CD4-positive, CD25-positive, alpha-beta regulatory T cell (primary cell): ENCODE measurements at regions not wholly inside any gene's neighbourhood (a gene's known extent, or its start where the extent isn't known, plus 50 kb on each side); places are given as distances from the start of the nearest gene placed in this dataset.

Experiments
- ATAC-seq, 2 donors: fragments of 150-1000 bp; cut with Tn5 transposase; one replicate each; pipeline ENCODE4 v1.10.0; 2021; ENCODE audit warnings: low read depth in 2 of 2, moderate number of reproducible peaks in 2 of 2, moderate library complexity in 1 of 2
- DNase-seq, 3 donors: peaks; one replicate each; pipeline versions ENCODE4 v3.0.0 to v3.0.0-alpha.2; 2012 to 2022; ENCODE audit warnings: mixed read lengths in 1 of 3
- H3K27ac ChIP-seq: one replicate; pipeline ENCODE4 v1.7.0; 2013; ENCODE audit warnings: mild to moderate bottlenecking, low read length; ENCODE audit not compliant: insufficient read depth, poor library complexity, severe bottlenecking
- H3K27me3 ChIP-seq: one replicate; pipeline ENCODE4 v1.7.0; 2013; ENCODE audit warnings: low read length; ENCODE audit not compliant: control insufficient read depth, insufficient read depth
- H3K36me3 ChIP-seq: one replicate; pipeline ENCODE4 v1.7.0; 2013; ENCODE audit warnings: mild to moderate bottlenecking, low read length, moderate library complexity; ENCODE audit not compliant: control insufficient read depth, insufficient read depth
- H3K4me1 ChIP-seq: 2 replicates; pipeline ENCODE4 v1.7.0; 2013; ENCODE audit warnings: mild to moderate bottlenecking, low read length; ENCODE audit not compliant: insufficient read depth, control insufficient read depth, poor library complexity, severe bottlenecking
- H3K4me3 ChIP-seq: one replicate; pipeline ENCODE4 v1.7.0; 2013; ENCODE audit warnings: low read depth, mild to moderate bottlenecking, low read length, moderate library complexity
- H3K9me3 ChIP-seq, 2 experiments: 1 replicate in 1 of 2; 2 replicates in 1 of 2; pipeline ENCODE4 v1.7.0; 2013; ENCODE audit warnings: low read length in 2 of 2, mild to moderate bottlenecking in 1 of 2, moderate library complexity in 1 of 2; ENCODE audit not compliant: control insufficient read depth in 2 of 2
- H3K27ac Mint-ChIP-seq, 3 donors: one replicate each; pipeline ENCODE4 v1.8.0; 2020 to 2022; ENCODE audit warnings: mild to moderate bottlenecking in 3 of 3, mixed read lengths in 3 of 3, moderate library complexity in 2 of 3
- H3K27me3 Mint-ChIP-seq: one replicate; pipeline ENCODE4 v1.8.0; 2022; ENCODE audit warnings: mild to moderate bottlenecking, mixed read lengths
- H3K36me3 Mint-ChIP-seq: one replicate; pipeline ENCODE4 v1.8.0; 2020; ENCODE audit warnings: mixed read lengths
- H3K4me1 Mint-ChIP-seq, 4 donors: one replicate each; pipeline ENCODE4 v1.8.0; 2020 to 2022; ENCODE audit warnings: mixed read lengths in 4 of 4, mild to moderate bottlenecking in 1 of 4
- H3K4me3 Mint-ChIP-seq, 4 donors: one replicate each; pipeline ENCODE4 v1.8.0; 2020 to 2022; ENCODE audit warnings: mild to moderate bottlenecking in 4 of 4, mixed read lengths in 4 of 4, moderate library complexity in 3 of 4
- H3K9me3 Mint-ChIP-seq, 7 donors: one replicate each; pipeline ENCODE4 v1.8.0; 2020 to 2022; ENCODE audit warnings: mixed read lengths in 7 of 7, mild to moderate bottlenecking in 3 of 7, moderate library complexity in 2 of 7

- Histone ChIP-seq H3K27me3 (no peaks in the 10 kb centered on the region), H3K9me3 (no peaks in the 10 kb centered on the region), H3K4me1 (no peaks in the 10 kb centered on the region), H3K36me3 (no peaks in the 10 kb centered on the region), H3K4me3 (no peak overlapping the region), H3K27ac (no peak overlapping the region)
- Mint-ChIP-seq H3K4me1 (no peaks in the 10 kb centered on the region), H3K36me3 (no peaks in the 10 kb centered on the region), H3K4me3 (no peak overlapping the region), H3K9me3 (peaks cover 0 to 2% (median 0%) of the 10 kb centered on the region in 7 donors), H3K27ac (no peak overlapping the region), H3K27me3 (peaks cover 13% of the 10 kb centered on the region)
- DNase-seq: no peak
- ATAC-seq: no peak
These were observed 234.2 kb upstream of the FOXQ1 start for GRCh38 chr6:1077478-1078416.

GRCh38 chr6:1076531-1077459 lies 235.1 kb upstream of the FOXQ1 start:
- Histone ChIP-seq H3K9me3 (no peaks in the 10 kb centered on the region), H3K4me3 (no peak overlapping the region), H3K27me3 (no peaks in the 10 kb centered on the region), H3K36me3 (no peaks in the 10 kb centered on the region), H3K27ac (no peak overlapping the region), H3K4me1 (no peaks in the 10 kb centered on the region)
- Mint-ChIP-seq H3K36me3 (no peaks in the 10 kb centered on the region), H3K27ac (no peak overlapping the region), H3K9me3 (peaks cover 0 to 2% (median 0%) of the 10 kb centered on the region in 7 donors), H3K4me1 (no peaks in the 10 kb centered on the region), H3K4me3 (no peak overlapping the region), H3K27me3 (peaks cover 13% of the 10 kb centered on the region)
- ATAC-seq: no peak
- no peak for DNase-seq

GRCh38 chr6:1075880-1076279 lies 236.0 kb upstream of the FOXQ1 start:
- no peak for ATAC-seq
- H3K4me1 Mint-ChIP-seq: no peaks in the 10 kb centered on the region
- DNase-seq: no peak

GRCh38 chr6:1075444-1075843 lies 236.5 kb upstream of the FOXQ1 start:
- Mint-ChIP-seq H3K27ac (no peak overlapping the region), H3K36me3 (no peaks in the 10 kb centered on the region), H3K9me3 (peaks cover 0 to 2% (median 0%) of the 10 kb centered on the region in 7 donors), H3K4me1 (no peaks in the 10 kb centered on the region), H3K4me3 (no peak overlapping the region), H3K27me3 (peaks cover 13% of the 10 kb centered on the region)
- no peaks in the 10 kb centered on the region for H3K36me3 ChIP-seq
- no peaks in the 10 kb centered on the region for H3K4me1 ChIP-seq
- no peak overlapping the region for H3K4me3 ChIP-seq
- no peak overlapping the region for H3K27ac ChIP-seq
- ATAC-seq: no peak
- no peaks in the 10 kb centered on the region for H3K27me3 ChIP-seq
- DNase-seq: no peak
- H3K9me3 ChIP-seq: no peaks in the 10 kb centered on the region

More at GRCh38 chr6:1075880-1076279, 236.0 kb upstream of the FOXQ1 start:
- Histone ChIP-seq H3K27me3 (no peaks in the 10 kb centered on the region), H3K36me3 (no peaks in the 10 kb centered on the region), H3K27ac (no peak overlapping the region), H3K4me3 (no peak overlapping the region), H3K4me1 (no peaks in the 10 kb centered on the region), H3K9me3 (no peaks in the 10 kb centered on the region)
- Mint-ChIP-seq H3K27me3 (peaks cover 13% of the 10 kb centered on the region), H3K36me3 (no peaks in the 10 kb centered on the region), H3K4me3 (no peak overlapping the region), H3K27ac (no peak overlapping the region), H3K9me3 (peaks cover 0 to 2% (median 0%) of the 10 kb centered on the region in 7 donors)

- no peak for ATAC-seq
- H3K4me3 Mint-ChIP-seq: no peak overlapping the region
These were observed 241.8 kb upstream of the FOXQ1 start for GRCh38 chr6:1070085-1070521.

GRCh38 chr6:1068905-1069304 lies 243.0 kb upstream of the FOXQ1 start:
- Mint-ChIP-seq H3K36me3 (no peaks in the 10 kb centered on the region), H3K4me1 (no peaks in the 10 kb centered on the region), H3K27me3 (no peaks in the 10 kb centered on the region), H3K9me3 (no peaks in the 10 kb centered on the region), H3K4me3 (no peak overlapping the region), H3K27ac (no peak overlapping the region)
- ATAC-seq: no peak
- DNase-seq: no peak
- no peaks in the 10 kb centered on the region for H3K4me1 ChIP-seq
- no peaks in the 10 kb centered on the region for H3K36me3 ChIP-seq
- no peak overlapping the region for H3K27ac ChIP-seq
- no peaks in the 10 kb centered on the region for H3K27me3 ChIP-seq
- no peaks in the 10 kb centered on the region for H3K9me3 ChIP-seq
- no peak overlapping the region for H3K4me3 ChIP-seq

More at GRCh38 chr6:1070085-1070521, 241.8 kb upstream of the FOXQ1 start:
- no peaks in the 10 kb centered on the region for H3K36me3 Mint-ChIP-seq
- no peak for DNase-seq
- Histone ChIP-seq H3K27me3 (no peaks in the 10 kb centered on the region), H3K4me1 (no peaks in the 10 kb centered on the region), H3K27ac (no peak overlapping the region), H3K4me3 (no peak overlapping the region), H3K9me3 (no peaks in the 10 kb centered on the region), H3K36me3 (no peaks in the 10 kb centered on the region)
- no peak overlapping the region for H3K27ac Mint-ChIP-seq
- H3K27me3 Mint-ChIP-seq: no peaks in the 10 kb centered on the region
- H3K9me3 Mint-ChIP-seq: no peaks in the 10 kb centered on the region
- no peaks in the 10 kb centered on the region for H3K4me1 Mint-ChIP-seq

GRCh38 chr6:1068068-1068467 lies 243.8 kb upstream of the FOXQ1 start:
- no peaks in the 10 kb centered on the region for H3K9me3 Mint-ChIP-seq
- DNase-seq: no peak
- Histone ChIP-seq H3K36me3 (no peaks in the 10 kb centered on the region), H3K4me1 (no peaks in the 10 kb centered on the region), H3K27ac (no peak overlapping the region), H3K4me3 (no peak overlapping the region), H3K27me3 (no peaks in the 10 kb centered on the region), H3K9me3 (no peaks in the 10 kb centered on the region)
- H3K4me3 Mint-ChIP-seq: no peak overlapping the region
- H3K36me3 Mint-ChIP-seq: no peaks in the 10 kb centered on the region
- no peaks in the 10 kb centered on the region for H3K4me1 Mint-ChIP-seq
- no peaks in the 10 kb centered on the region for H3K27me3 Mint-ChIP-seq
- no peak for ATAC-seq
- H3K27ac Mint-ChIP-seq: no peak overlapping the region
